NCI-H1694 (cell line): ENCODE measurements at regions not wholly inside any gene's neighbourhood (a gene's known extent, or its start where the extent isn't known, plus 50 kb on each side); places are given as distances from the start of the nearest gene placed in this dataset.
A peak's percentile ranks its signal among the peaks of the same experiment; 100 is the strongest.

Source experiments
- DNase-seq: peaks from one replicate; lab custom pipeline; 2025; lab: John Stamatoyannopoulos, UW

GRCh38 chr7:16060502-16060901, 360.8 kb downstream of the CRPPA start:
- no peak for DNase-seq

- no peak for DNase-seq
Observed at GRCh38 chr7:16055263-16055976, 365.9 kb downstream of the CRPPA start.

DNA sequence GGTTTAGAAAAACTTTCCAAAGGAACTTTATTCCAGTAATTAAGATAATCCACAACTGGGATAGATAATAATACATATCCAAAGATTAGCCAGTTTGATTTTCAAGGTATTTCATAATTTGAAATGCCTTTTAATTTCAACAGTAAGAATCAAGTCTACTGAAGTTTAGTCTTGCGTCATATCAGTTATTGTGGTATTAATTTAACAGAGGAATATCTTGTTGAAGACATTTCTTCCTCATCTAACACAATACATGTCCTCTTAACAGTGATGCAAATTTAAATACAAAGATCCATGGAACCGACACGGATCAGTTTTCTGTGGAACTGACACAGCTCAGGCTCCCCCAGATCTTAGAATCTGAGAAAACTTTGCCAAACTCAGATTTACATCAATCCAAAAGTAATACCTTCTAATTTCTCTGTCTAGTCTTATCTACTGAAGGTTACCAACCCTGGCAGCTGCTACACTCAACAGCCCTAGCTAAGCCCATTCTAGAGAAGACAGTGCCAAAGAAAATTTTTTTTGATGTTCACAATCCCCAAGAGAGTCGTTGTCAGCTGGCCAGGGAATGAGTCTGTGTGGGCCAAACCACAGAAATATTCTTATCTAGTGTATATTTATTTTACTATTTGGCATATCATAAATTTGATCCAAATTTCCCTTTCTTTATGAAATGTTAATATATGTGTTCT, 365.2 kb upstream of the MEOX2 start:
- peak; percentile 38 for DNase-seq

DNA sequence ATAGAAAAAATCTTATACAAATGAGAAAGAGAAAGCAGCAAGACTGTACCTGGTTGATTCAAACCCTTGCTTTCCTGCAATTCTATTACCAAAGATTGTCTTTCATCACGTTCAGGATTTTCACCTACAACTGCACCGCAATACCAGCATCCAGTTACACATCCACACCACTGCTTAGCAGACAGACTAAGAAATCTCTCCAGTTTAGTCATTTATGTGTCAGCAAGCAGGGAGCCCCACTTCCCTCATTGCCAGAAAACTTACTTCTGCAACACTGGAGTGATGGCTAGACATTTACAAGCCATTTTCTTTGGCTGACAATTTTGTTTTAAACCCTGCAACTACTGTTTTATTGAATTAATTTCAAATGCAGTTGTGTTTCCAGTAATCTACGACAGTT, 359.6 kb upstream of the MEOX2 start:
- DNase-seq, result no peak

- DNase-seq, result no peak
Observed at GRCh38 chr7:16045296-16045695, 358.8 kb upstream of the MEOX2 start.

- DNase-seq, result no peak
Observed at GRCh38 chr7:16044645-16045044, 358.2 kb upstream of the MEOX2 start.

DNA sequence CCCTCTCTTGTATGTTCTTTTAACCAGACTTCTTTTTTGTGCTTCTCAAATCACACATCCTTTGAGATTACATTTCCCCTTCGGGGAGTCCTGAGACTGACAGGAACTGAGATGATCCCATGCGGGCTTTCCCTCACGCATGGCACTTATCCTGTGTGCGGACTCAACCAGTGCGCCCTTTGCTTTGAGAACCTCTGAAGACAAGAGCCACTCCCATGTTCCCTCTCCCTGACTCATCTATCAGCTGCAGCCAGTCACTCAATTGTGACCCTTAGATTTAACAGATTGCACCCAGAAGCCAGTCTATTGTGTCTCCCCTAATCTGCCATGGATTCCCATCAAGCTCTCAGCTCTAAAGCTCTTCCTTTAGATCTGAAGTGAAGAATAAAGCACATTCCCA, 353.9 kb upstream of the MEOX2 start:
- DNase-seq, result no peak

GRCh38 chr7:16038906-16039305, 352.4 kb upstream of the MEOX2 start:
- no peak for DNase-seq

DNA sequence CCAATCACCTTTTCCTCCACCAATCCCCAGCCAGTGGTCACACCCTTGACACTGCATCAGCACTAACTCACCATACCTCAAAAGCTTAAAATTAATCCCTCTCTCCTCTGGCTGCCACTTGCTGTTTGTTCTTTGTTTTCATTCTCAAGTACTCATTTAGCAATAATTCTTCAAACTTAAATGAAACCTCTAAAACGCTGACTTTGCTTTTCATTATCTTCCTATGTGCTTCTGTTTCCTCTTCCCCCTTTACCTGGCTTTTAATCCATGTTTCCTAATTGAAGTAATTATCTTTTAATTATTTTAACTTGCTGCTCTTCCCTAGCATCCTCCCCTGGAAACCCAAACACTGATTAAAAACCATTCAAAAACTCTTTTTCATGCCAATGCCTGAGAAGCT, 348.9 kb upstream of the MEOX2 start:
- no peak for DNase-seq

DNA sequence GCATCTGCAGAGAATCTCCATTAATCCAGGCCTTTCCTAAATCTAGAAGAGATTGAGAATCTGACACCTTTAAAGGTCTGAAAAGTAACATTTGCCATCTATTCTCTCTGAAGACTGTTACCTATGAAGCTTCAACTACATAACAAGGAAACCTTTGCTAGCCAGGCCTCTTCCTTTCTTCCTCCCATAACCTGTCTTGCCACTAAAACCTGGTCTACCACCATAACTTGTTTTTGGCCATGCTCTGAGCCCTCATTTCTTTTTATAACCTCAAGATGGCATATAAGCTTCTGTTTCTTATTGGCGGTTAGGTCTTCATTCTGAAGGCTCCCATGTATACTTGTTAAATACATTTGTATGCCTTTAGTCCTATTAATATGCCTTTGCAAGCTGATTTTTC, 348.4 kb upstream of the MEOX2 start:
- no peak for DNase-seq

DNA sequence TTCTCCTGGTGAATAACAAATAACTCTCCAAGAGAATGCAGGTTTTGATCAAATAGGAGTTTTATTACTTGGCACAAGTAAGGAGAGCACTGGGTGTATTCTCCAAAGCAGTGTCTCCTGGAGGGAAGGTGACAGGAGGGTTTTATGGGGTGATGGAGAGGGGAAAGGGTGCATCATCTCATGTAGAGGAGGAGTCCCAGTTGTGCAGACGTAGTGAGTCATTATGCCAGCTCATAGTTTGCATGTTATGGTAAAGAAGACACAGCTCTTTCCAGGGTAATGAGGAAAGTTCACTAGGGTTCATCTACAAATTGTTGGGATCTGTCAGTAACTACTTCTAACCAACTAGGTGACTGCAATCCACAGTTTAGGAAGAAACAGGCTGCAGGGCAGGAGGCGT, 347.9 kb upstream of the MEOX2 start:
- no peak for DNase-seq

- DNase-seq, result no peak
Observed at GRCh38 chr7:16033233-16033632, 346.8 kb upstream of the MEOX2 start.

DNA sequence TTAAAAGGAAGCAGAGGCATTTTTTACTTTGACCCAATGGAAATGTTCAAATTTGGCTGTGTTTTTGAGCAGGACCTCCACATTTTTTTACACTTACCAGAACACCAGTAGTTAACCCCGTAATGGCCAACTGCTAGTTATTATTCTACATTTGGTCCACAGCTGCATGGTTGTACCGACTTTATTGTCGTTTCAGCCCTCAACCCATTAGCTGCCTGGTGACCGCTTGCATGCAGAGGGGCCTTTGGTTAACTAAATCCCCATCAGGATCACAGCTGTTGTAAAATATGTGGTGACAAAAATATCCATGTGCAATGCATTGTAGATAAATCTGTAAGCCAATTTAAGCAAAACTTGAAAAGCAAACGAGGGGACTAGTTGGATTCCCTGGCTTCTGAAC, 342.2 kb upstream of the MEOX2 start:
- DNase-seq, result no peak

DNA sequence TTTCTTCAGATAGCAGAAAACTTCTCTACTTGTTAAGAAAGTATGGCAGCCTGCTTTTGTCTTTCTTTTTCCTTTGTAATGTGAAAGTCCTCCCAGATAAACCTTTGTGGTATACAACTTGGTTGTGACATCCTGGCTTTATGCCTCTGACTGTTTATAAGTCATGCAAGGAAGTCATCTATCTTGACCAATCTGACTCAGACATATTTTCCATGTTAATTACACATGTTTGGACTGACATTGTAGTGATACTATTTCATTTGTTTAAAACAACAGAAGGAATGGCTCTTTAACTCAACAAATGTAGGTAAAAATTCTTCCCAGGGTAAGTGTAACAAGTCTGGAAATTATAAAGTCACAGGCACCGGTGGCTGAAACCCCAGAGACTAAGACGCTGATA, 341.6 kb upstream of the MEOX2 start:
- no peak for DNase-seq

DNA sequence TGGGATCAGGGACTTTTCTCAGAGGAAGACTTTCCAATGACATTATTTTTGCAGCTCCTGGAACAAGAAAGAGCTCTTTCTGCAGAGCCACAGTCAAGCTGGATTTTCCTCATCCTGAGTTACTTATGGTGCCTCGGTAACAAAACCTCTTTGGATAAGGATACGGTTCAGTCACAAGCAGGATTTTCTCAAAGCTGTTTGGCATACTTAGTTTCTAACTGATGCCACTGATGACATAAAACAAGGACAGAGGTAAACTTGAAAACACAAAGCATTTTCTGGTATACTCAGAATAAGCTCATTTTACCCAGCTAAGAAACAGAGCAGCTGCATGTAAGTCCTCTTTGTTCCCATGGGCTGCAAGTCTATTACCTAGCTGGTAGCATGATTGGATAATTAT, 340.9 kb upstream of the MEOX2 start:
- DNase-seq, result no peak

DNA sequence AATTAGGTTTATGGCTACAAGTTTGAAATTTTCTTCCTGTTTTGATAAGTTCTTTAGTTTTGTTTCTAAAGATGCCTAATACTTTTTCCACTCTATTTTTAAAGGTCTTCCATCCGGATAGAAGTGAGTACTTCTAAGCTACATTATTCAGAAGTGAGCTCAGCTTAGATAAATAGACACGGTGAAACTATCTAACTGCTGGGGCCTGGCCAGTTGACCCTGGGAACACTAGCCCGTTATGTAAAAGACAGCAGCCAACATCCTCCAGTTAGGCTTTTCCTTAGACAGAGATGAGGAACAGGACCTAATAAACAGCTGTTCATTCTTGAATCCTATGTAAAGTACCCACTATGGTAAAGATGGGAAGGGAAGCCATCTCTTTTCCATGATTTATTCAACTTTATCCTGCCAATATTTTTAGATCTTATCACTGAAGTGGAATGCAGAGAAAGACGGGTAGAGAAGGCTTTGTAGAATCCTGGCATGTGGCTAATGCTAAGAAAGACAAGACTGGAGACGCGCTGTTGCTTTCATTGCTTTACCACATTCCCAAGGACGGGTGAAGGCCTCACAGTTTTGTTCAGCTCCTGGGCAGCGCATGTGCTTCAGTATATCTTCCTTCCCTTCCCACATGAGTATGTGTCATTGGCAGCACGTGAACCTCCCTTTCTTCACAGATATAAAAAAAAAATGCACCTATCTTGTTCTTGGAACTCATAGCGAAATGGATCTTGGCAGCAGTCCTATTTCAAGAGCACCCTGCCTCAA, 340.0 kb upstream of the MEOX2 start:
- no peak for DNase-seq

- DNase-seq, result no peak
Observed at GRCh38 chr7:16025696-16026095, 339.2 kb upstream of the MEOX2 start.

- no peak for DNase-seq
Observed at GRCh38 chr7:16023503-16023902, 337.0 kb upstream of the MEOX2 start.

DNA sequence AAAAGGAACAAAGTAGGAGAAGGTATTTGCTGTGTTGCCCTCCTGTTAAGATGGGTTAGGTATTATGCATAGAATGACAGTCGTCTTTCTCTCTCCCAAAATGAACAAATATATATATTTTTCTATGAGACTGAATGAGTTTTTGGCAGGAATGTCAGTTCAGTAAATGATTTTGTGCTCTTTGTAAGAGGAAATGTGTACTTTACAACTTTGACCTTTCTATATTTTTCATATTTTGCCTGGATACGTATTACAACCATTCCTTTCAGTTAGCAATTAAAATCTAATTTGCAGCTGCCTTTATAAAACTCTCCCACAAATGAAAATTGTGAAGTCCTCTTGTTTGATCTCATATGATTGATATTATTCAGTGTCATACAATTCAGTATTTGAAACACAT, 336.6 kb upstream of the MEOX2 start:
- DNase-seq, result no peak

DNA sequence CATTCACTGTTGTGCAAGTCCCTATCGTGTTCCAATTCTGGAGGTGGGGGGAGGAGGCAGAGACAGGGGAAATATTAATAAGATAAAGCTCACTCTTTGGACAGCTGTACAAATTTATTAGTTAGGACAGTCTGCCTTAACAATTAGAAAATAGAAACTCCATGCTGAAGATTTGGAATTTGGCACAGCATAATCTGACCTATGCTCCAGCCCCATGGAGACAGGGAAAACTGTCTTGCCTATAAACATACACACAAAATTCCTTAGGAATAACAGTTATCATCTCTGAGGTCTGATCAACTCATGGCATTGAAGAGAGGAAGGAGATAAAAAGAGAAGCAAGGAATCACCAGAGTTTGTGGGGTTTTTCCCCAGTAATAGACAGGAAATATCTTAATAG, 335.4 kb upstream of the MEOX2 start:
- DNase-seq, result no peak

- no peak for DNase-seq
Observed at GRCh38 chr7:16015981-16016380, 329.5 kb upstream of the MEOX2 start.

DNA sequence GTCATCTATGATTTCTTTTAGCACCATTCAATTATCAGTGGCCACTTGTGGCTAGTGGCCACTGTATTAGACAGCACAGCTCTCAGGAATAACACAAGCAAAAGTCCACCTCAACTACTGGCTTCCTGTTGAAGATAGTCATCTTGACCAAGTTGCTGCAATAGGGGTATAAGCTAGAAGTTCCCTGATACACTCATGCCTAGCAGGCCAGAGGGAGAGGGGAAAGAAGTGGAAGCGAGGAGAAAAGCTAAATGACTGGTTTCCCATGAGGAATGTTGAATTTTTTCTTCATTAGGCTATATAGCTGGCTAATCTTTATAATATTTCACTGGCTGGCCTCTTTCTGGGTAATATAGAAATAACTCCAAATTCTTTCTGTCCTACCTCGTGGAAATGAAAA, 327.5 kb upstream of the MEOX2 start:
- no peak for DNase-seq

- DNase-seq, result no peak
Observed at GRCh38 chr7:16007911-16008310, 321.4 kb upstream of the MEOX2 start.
